ENCODE measurements at regions not wholly inside any gene's neighbourhood (a gene's known extent, or its start where the extent isn't known, plus 50 kb on each side); places are given as distances from the start of the nearest gene placed in this dataset.

GRCh38 chrX:34881671-34882070, 60.9 kb upstream of the FAM47B start:
- Histone ChIP-seq H3K27me3 (replicated peaks) (no peaks in the 10 kb centered on the region), H3K4me3 (ENCODE audit: low read depth, low read length) (no peak overlapping the region), H3K27ac (no peak overlapping the region), H3K36me3 (replicated peaks) (no peaks in the 10 kb centered on the region)
- no peak for DNase-seq
- in situ Hi-C loops (cut with HindIII; ENCODE audit: low pct_ligation_motif_present, low sequenced_read_pairs), result no loop called here
- TF ChIP-seq CTCF (IDR thresholded peaks at IDR 0.05; ENCODE audit: low read depth, low read length, missing control alignments), result no peak

GRCh38 chrX:34884817-34885216, 57.8 kb upstream of the FAM47B start:
- no peak for TF ChIP-seq CTCF (IDR thresholded peaks at IDR 0.05; ENCODE audit: low read depth, low read length, missing control alignments)
- H3K27ac ChIP-seq, result peak overlapping the region; percentile 75
- no peaks in the 10 kb centered on the region for H3K27me3 ChIP-seq (replicated peaks)
- no peak overlapping the region for H3K4me3 ChIP-seq (ENCODE audit: low read depth, low read length)
- peak; percentile 71 for DNase-seq
- no peaks in the 10 kb centered on the region for H3K36me3 ChIP-seq (replicated peaks)
- in situ Hi-C loops (cut with HindIII; ENCODE audit: low pct_ligation_motif_present, low sequenced_read_pairs), result no loop called here

- Histone ChIP-seq H3K4me3 (ENCODE audit: low read depth, low read length) (no peak overlapping the region), H3K36me3 (replicated peaks) (no peaks in the 10 kb centered on the region), H3K27ac (no peak overlapping the region), H3K27me3 (replicated peaks) (no peaks in the 10 kb centered on the region)
- in situ Hi-C loops (cut with HindIII; ENCODE audit: low pct_ligation_motif_present, low sequenced_read_pairs), result no loop called here
- TF ChIP-seq CTCF (IDR thresholded peaks at IDR 0.05; ENCODE audit: low read depth, low read length, missing control alignments), result no peak
- no peak for DNase-seq
Measured at GRCh38 chrX:34886011-34886410, 56.6 kb upstream of the FAM47B start.

GRCh38 chrX:34891391-34891790, 51.2 kb upstream of the FAM47B start:
- H3K27me3 ChIP-seq (replicated peaks), result no peaks in the 10 kb centered on the region
- H3K4me3 ChIP-seq (ENCODE audit: low read depth, low read length), result no peak overlapping the region
- no peak for DNase-seq
- no peaks in the 10 kb centered on the region for H3K36me3 ChIP-seq (replicated peaks)
- in situ Hi-C loops (cut with HindIII; ENCODE audit: low pct_ligation_motif_present, low sequenced_read_pairs), result no loop called here
- no peak for TF ChIP-seq CTCF (IDR thresholded peaks at IDR 0.05; ENCODE audit: low read depth, low read length, missing control alignments)
- no peak overlapping the region for H3K27ac ChIP-seq

All from brain microvascular endothelial cell (primary cell).